D721Med (cell line): ENCODE measurements at regions not wholly inside any gene's neighbourhood (a gene's known extent, or its start where the extent isn't known, plus 50 kb on each side); places are given as distances from the start of the nearest gene placed in this dataset.

Experiments
- DNase-seq: peaks from one replicate; pipeline ENCODE4 v3.0.0; 2011; ENCODE audit warnings: low spot score; ENCODE audit not compliant: insufficient read length
- FAIRE-seq: peaks from 2 replicates; lab custom pipeline; 2011; peaks lifted over from hg19 to GRCh38; lab: Jason Lieb, UNC
- TF ChIP-seq, protein P1 (sequence below): IDR thresholded peaks from 2 replicates; pipeline ENCODE4 v1.5.1; 2012; ENCODE audit warnings: mild to moderate bottlenecking, control low read depth; ENCODE audit not compliant: insufficient read depth; ENCODE audit errors: missing control alignments

DNA sequence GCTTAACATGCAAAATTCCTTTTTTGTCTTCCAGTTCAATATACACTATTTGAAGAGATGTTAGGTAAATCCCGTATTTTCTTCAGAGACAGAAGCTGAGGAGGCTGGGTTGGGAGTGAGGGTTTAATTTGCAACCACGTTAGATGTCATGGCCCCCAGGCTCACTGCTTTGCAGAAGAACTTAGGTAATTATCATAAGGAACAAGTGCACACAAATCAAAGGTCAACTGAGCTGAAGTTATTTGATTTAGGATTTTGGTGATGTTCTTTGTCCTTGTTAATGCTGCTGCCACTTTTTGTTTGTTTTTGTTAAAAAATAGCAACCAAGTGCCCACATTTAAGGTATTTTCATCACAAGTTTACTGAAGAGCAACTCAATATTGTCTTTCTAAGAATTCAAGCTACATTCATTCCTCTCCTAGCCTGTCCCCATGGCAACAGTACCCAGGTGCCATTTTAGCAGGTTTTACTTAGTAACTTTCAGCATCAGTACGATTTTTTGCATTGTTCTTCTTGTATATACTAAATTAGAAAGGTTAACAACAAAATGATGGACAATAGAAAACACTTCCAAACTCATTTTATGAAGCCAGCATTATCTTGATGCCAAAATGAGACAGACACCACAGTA is 62.9 kb upstream of the NDUFV2 start:
- DNase-seq (no peak), FAIRE-seq (no peak)
- TF ChIP-seq, protein P1, sequence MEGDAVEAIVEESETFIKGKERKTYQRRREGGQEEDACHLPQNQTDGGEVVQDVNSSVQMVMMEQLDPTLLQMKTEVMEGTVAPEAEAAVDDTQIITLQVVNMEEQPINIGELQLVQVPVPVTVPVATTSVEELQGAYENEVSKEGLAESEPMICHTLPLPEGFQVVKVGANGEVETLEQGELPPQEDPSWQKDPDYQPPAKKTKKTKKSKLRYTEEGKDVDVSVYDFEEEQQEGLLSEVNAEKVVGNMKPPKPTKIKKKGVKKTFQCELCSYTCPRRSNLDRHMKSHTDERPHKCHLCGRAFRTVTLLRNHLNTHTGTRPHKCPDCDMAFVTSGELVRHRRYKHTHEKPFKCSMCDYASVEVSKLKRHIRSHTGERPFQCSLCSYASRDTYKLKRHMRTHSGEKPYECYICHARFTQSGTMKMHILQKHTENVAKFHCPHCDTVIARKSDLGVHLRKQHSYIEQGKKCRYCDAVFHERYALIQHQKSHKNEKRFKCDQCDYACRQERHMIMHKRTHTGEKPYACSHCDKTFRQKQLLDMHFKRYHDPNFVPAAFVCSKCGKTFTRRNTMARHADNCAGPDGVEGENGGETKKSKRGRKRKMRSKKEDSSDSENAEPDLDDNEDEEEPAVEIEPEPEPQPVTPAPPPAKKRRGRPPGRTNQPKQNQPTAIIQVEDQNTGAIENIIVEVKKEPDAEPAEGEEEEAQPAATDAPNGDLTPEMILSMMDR = no peak

GRCh38 chr18:9042766-9043481 is 59.6 kb upstream of the NDUFV2 start:
- FAIRE-seq (no peak), DNase-seq (no peak)
- TF ChIP-seq, protein P1 = no peak

GRCh38 chr18:9043581-9043980 is 58.9 kb upstream of the NDUFV2 start:
- no peak for FAIRE-seq
- no peak for DNase-seq
- TF ChIP-seq, protein P1 = no peak

DNA sequence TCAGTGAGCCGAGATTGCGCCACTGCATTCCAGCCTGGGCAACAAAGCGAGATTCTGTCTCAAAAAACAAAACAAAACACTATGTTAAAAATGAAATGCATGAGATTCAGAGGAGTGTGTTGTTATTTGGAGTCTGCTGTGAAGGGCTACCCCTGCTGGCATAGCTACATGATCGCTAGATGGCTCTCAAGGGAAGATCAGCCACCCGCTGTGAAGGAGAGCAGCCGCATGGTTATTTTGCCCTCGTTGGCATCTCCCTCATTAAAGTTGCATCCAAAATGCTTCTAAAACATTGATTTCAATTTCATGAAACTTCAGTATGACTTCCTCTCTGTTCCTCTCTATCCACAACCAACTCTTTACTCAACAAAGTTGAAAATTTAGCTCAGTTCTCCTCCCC is 54.8 kb upstream of the NDUFV2 start:
- TF ChIP-seq, protein P1 = no peak
- no peak for DNase-seq
- FAIRE-seq = no peak

GRCh38 chr18:9048236-9048635 is 54.3 kb upstream of the NDUFV2 start:
- FAIRE-seq = no peak
- TF ChIP-seq, protein P1 = no peak
- DNase-seq = no peak

GRCh38 chr18:9048808-9049494 is 53.5 kb upstream of the NDUFV2 start:
- no peak for DNase-seq
- FAIRE-seq = no peak
- TF ChIP-seq, protein P1 = no peak
